Cardiac fibroblast (primary cell): ENCODE measurements at regions not wholly inside any gene's neighbourhood (a gene's known extent, or its start where the extent isn't known, plus 50 kb on each side); places are given as distances from the start of the nearest gene placed in this dataset.

ENCODE experiments used
- DNase-seq, 2 donors: peaks; one replicate each; pipeline versions ENCODE4 v3.0.0 to v3.0.0-alpha.2; 2010; ENCODE audit warnings: low read depth in 2 of 2
- H3K4me3 ChIP-seq, 2 donors: replicated peaks in 1 of 2; 1 replicate in 1 of 2; 2 replicates in 1 of 2; pipeline ENCODE4 v1.5.1; 2011; ENCODE audit warnings: low read depth in 2 of 2, low read length in 2 of 2, mild to moderate bottlenecking in 2 of 2, moderate library complexity in 1 of 2
- CTCF ChIP-seq: IDR thresholded peaks from one replicate; pipeline ENCODE4 v1.5.1; 2011; ENCODE audit warnings: low read depth, mild to moderate bottlenecking, low read length, inconsistent platforms

- H3K4me3 ChIP-seq, result no peak overlapping the region
- no peak for DNase-seq
- TF ChIP-seq CTCF, result no peak
Measured at GRCh38 chr14:101122237-101123141, 219.0 kb upstream of the RTL1 start.

GRCh38 chr14:101123618-101124510, 220.3 kb upstream of the RTL1 start:
- no peak overlapping the region for H3K4me3 ChIP-seq
- no peak for DNase-seq
- no peak for TF ChIP-seq CTCF

- no peak for TF ChIP-seq CTCF
- no peak for DNase-seq
Measured at GRCh38 chr14:101124815-101125214, 221.3 kb upstream of the RTL1 start.

GRCh38 chr14:101125313-101125712, 221.8 kb upstream of the RTL1 start:
- no peak for TF ChIP-seq CTCF
- H3K4me3 ChIP-seq, result no peak overlapping the region
- DNase-seq, result no peak

More at GRCh38 chr14:101124815-101125214, 221.3 kb upstream of the RTL1 start:
- no peak overlapping the region for H3K4me3 ChIP-seq

GRCh38 chr14:101125719-101126651, 222.5 kb upstream of the RTL1 start:
- no peak for TF ChIP-seq CTCF
- DNase-seq, result no peak
- no peak overlapping the region for H3K4me3 ChIP-seq

- no peak for DNase-seq
- no peak for TF ChIP-seq CTCF
- H3K4me3 ChIP-seq, result no peak overlapping the region
Measured at GRCh38 chr14:101126731-101127130, 223.2 kb upstream of the RTL1 start.
